HepG2 (cell line): ENCODE measurements at regions not wholly inside any gene's neighbourhood (a gene's known extent, or its start where the extent isn't known, plus 50 kb on each side); places are given as distances from the start of the nearest gene placed in this dataset.

Experiments
- LRRFIP1 ChIP-seq: sonication (generic); formaldehyde crosslinking; conservative IDR thresholded peaks from 2 replicates; pipeline ENCODE4 v1.4.0; 2020; ENCODE audit warnings: missing genetic modification reagents
- RAD21 ChIP-seq: fragments of 450-650 bp; formaldehyde crosslinking; IDR thresholded peaks from 2 replicates; pipeline ENCODE4 v1.5.0; 2020; ENCODE audit warnings: mild to moderate bottlenecking
- STAG1 ChIP-seq: sonication (generic); formaldehyde crosslinking; IDR thresholded peaks from 2 replicates; pipeline ENCODE4 v1.4.0; 2020; ENCODE audit warnings: missing genetic modification reagents
- XRCC5 ChIP-seq: fragments of 200-400 bp; formaldehyde crosslinking; optimal IDR thresholded peaks from 2 replicates; pipeline ENCODE3; 2017; ENCODE audit warnings: mild to moderate bottlenecking, low read length
- ZBTB38 ChIP-seq: sonication (generic); formaldehyde crosslinking; IDR thresholded peaks from 2 replicates; pipeline ENCODE4 v1.5.1; 2020; ENCODE audit warnings: mild to moderate bottlenecking, missing genetic modification reagents
- ZFP91 ChIP-seq: sonication (generic); formaldehyde crosslinking; IDR thresholded peaks from 2 replicates; pipeline ENCODE4 v1.9.0; 2022; ENCODE audit warnings: missing genetic modification reagents, mild to moderate bottlenecking, borderline replicate concordance
- TF ChIP-seq, protein P1 (sequence below): sonication (generic); formaldehyde crosslinking; IDR thresholded peaks from 2 replicates; pipeline ENCODE4 v1.5.0; 2020; ENCODE audit warnings: missing genetic modification reagents
- TF ChIP-seq, protein P2 (sequence below): sonication (generic); formaldehyde crosslinking; IDR thresholded peaks from 2 replicates; pipeline ENCODE4 v1.4.0; 2020; ENCODE audit warnings: missing genetic modification reagents
- TF ChIP-seq, protein P3 (sequence below): sonication (generic); formaldehyde crosslinking; IDR thresholded peaks from 2 replicates; pipeline ENCODE4 v1.5.0; 2020; ENCODE audit warnings: missing genetic modification reagents, mild to moderate bottlenecking, borderline replicate concordance
- TF ChIP-seq, protein P4 (sequence below): sonication (generic); formaldehyde crosslinking; IDR thresholded peaks from 2 replicates; pipeline ENCODE4 v1.5.0; 2020; ENCODE audit warnings: mild to moderate bottlenecking, missing genetic modification reagents, moderate library complexity

- peak; percentile 42; the same call in 1 of the 2 replicates for TF ChIP-seq ZFP91 (CRISPR knock-in tag)
- TF ChIP-seq, protein P1, sequence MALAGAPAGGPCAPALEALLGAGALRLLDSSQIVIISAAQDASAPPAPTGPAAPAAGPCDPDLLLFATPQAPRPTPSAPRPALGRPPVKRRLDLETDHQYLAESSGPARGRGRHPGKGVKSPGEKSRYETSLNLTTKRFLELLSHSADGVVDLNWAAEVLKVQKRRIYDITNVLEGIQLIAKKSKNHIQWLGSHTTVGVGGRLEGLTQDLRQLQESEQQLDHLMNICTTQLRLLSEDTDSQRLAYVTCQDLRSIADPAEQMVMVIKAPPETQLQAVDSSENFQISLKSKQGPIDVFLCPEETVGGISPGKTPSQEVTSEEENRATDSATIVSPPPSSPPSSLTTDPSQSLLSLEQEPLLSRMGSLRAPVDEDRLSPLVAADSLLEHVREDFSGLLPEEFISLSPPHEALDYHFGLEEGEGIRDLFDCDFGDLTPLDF (CRISPR knock-in tag), result no peak
- 0 out of 2 replicates have a peak, but pooled peaks have one; percentile 46 for TF ChIP-seq ZBTB38 (CRISPR knock-in tag)
- peak; percentile 69 for TF ChIP-seq XRCC5
- TF ChIP-seq, protein P2, sequence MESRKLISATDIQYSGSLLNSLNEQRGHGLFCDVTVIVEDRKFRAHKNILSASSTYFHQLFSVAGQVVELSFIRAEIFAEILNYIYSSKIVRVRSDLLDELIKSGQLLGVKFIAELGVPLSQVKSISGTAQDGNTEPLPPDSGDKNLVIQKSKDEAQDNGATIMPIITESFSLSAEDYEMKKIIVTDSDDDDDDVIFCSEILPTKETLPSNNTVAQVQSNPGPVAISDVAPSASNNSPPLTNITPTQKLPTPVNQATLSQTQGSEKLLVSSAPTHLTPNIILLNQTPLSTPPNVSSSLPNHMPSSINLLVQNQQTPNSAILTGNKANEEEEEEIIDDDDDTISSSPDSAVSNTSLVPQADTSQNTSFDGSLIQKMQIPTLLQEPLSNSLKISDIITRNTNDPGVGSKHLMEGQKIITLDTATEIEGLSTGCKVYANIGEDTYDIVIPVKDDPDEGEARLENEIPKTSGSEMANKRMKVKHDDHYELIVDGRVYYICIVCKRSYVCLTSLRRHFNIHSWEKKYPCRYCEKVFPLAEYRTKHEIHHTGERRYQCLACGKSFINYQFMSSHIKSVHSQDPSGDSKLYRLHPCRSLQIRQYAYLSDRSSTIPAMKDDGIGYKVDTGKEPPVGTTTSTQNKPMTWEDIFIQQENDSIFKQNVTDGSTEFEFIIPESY (CRISPR knock-in tag), result peak; percentile 99
- no peak for TF ChIP-seq LRRFIP1 (CRISPR knock-in tag)
- TF ChIP-seq, protein P3, sequence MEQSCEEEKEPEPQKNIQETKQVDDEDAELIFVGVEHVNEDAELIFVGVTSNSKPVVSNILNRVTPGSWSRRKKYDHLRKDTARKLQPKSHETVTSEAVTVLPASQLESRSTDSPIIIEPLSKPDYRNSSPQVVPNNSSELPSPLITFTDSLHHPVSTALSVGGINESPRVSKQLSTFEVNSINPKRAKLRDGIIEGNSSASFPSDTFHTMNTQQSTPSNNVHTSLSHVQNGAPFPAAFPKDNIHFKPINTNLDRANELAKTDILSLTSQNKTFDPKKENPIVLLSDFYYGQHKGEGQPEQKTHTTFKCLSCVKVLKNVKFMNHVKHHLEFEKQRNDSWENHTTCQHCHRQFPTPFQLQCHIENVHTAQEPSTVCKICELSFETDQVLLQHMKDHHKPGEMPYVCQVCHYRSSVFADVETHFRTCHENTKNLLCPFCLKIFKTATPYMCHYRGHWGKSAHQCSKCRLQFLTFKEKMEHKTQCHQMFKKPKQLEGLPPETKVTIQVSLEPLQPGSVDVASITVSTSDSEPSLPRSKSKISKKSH (CRISPR knock-in tag), result 0 out of 2 replicates have a peak, but pooled peaks have one; percentile 17
- TF ChIP-seq, protein P4, sequence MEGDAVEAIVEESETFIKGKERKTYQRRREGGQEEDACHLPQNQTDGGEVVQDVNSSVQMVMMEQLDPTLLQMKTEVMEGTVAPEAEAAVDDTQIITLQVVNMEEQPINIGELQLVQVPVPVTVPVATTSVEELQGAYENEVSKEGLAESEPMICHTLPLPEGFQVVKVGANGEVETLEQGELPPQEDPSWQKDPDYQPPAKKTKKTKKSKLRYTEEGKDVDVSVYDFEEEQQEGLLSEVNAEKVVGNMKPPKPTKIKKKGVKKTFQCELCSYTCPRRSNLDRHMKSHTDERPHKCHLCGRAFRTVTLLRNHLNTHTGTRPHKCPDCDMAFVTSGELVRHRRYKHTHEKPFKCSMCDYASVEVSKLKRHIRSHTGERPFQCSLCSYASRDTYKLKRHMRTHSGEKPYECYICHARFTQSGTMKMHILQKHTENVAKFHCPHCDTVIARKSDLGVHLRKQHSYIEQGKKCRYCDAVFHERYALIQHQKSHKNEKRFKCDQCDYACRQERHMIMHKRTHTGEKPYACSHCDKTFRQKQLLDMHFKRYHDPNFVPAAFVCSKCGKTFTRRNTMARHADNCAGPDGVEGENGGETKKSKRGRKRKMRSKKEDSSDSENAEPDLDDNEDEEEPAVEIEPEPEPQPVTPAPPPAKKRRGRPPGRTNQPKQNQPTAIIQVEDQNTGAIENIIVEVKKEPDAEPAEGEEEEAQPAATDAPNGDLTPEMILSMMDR, result peak; percentile 84
- TF ChIP-seq RAD21 (CRISPR knock-in tag), result peak; percentile 45; the same call in 1 of the 2 replicates
- TF ChIP-seq STAG1 (CRISPR knock-in tag), result peak; percentile 33
These were observed 101.9 kb downstream of the FOXI3 start (continued) for GRCh38 chr2:88350331-88351248.
